SK-N-SH (cell line): ENCODE measurements at regions not wholly inside any gene's neighbourhood (a gene's known extent, or its start where the extent isn't known, plus 50 kb on each side); places are given as distances from the start of the nearest gene placed in this dataset.

Experiments
- CTCF ChIA-PET: fragments of 300-600, 350-600 bp; formaldehyde crosslinking; extraction: SDS; loops from one replicate; lab custom pipeline; 2021; lab: Yijun Ruan, JAX
- POLR2A ChIA-PET: fragments of 350-600 bp; sonication (Branson Sonifier 250); formaldehyde crosslinking; extraction: SDS; loops from one replicate; lab custom pipeline; 2020; ENCODE audit warnings: antibody characterized with exemption, inconsistent platforms; lab: Yijun Ruan, JAX
- DNase-seq: peaks from one replicate; pipeline ENCODE4 v3.0.0; 2012
- H2AFZ ChIP-seq: fragments of 200-600 bp; sonication (generic); 2 replicates; pipeline ENCODE4 v1.8.1; 2016; ENCODE audit warnings: antibody characterized with exemption, mild to moderate bottlenecking, low read depth
- H3F3A ChIP-seq: fragments of 200-600 bp; sonication (generic); replicated peaks from 2 replicates; pipeline ENCODE3; 2016; ENCODE audit warnings: antibody characterized with exemption, mild to moderate bottlenecking; ENCODE audit not compliant: insufficient read depth
- H3K27ac ChIP-seq, 2 experiments: fragments of 200-500 bp in 1 of 2; fragments of 200-600 bp in 1 of 2; sonication (Bioruptor generic) in 1 of 2; sonication (generic), shearing (Covaris generic) in 1 of 2; 2 replicates each; pipeline versions ENCODE4 v1.5.1 to v1.6.1; 2014 to 2016; ENCODE audit warnings: low read depth in 2 of 2, inconsistent platforms in 1 of 2, low read length in 1 of 2, mild to moderate bottlenecking in 1 of 2, mixed read lengths in 1 of 2
- H3K27me3 ChIP-seq: fragments of 200-600 bp; sonication (generic), shearing (Covaris generic); 2 replicates; pipeline ENCODE4 v1.6.1; 2016; ENCODE audit warnings: mixed run types; ENCODE audit not compliant: insufficient read depth
- H3K36me3 ChIP-seq, 2 experiments: fragments of 200-500 bp in 1 of 2; fragments of 200-600 bp in 1 of 2; sonication (Bioruptor generic) in 1 of 2; sonication (generic) in 1 of 2; replicated peaks in 1 of 2; 2 replicates each; pipeline versions ENCODE3 to v1.5.1; 2014 to 2016; ENCODE audit warnings: low read length in 1 of 2, mild to moderate bottlenecking in 1 of 2; ENCODE audit not compliant: insufficient read depth in 2 of 2, control insufficient read depth in 1 of 2
- H3K4me1 ChIP-seq, 2 experiments: fragments of 200-500 bp in 1 of 2; fragments of 200-600 bp in 1 of 2; sonication (Bioruptor generic) in 1 of 2; sonication (generic), shearing (Covaris generic) in 1 of 2; 2 replicates each; pipeline versions ENCODE4 v1.5.1 to v1.6.1; 2014 to 2016; ENCODE audit warnings: low read depth in 1 of 2, low read length in 1 of 2, mixed run types in 1 of 2; ENCODE audit not compliant: insufficient read depth in 2 of 2, control insufficient read depth in 1 of 2
- H3K4me2 ChIP-seq: fragments of 200-600 bp; sonication (generic), shearing (Covaris generic); 2 replicates; pipeline ENCODE4 v1.6.1; 2017; ENCODE audit warnings: mixed run types
- H3K4me3 ChIP-seq, 2 experiments: fragments of 200-500 bp in 1 of 2; fragments of 200-600 bp in 1 of 2; sonication (Bioruptor generic) in 1 of 2; sonication (generic), shearing (Covaris generic) in 1 of 2; 2 replicates each; pipeline versions ENCODE4 v1.5.1 to v1.8.1; 2014 to 2016; ENCODE audit warnings: low read depth in 2 of 2, inconsistent platforms in 1 of 2, low read length in 1 of 2, mild to moderate bottlenecking in 1 of 2, mixed read lengths in 1 of 2, moderate library complexity in 1 of 2
- H3K79me2 ChIP-seq: fragments of 200-600 bp; sonication (generic); 2 replicates; pipeline ENCODE4 v1.8.1; 2017; ENCODE audit warnings: mild to moderate bottlenecking; ENCODE audit not compliant: insufficient read depth
- H3K9ac ChIP-seq: fragments of 200-600 bp; sonication (generic); 2 replicates; pipeline ENCODE4 v1.6.1; 2017; ENCODE audit warnings: mixed run types
- H3K9me2 ChIP-seq: fragments of 200-600 bp; sonication (generic); 2 replicates; pipeline ENCODE4 v1.6.1; 2017; ENCODE audit warnings: mixed run types
- H3K9me3 ChIP-seq: fragments of 200-600 bp; sonication (generic); 2 replicates; pipeline ENCODE4 v1.6.1; 2017; ENCODE audit warnings: mixed run types, mild to moderate bottlenecking, moderate library complexity
- H4K20me1 ChIP-seq: fragments of 200-600 bp; sonication (generic); 2 replicates; pipeline ENCODE4 v1.6.1; 2017; ENCODE audit warnings: mild to moderate bottlenecking, mixed run types; ENCODE audit not compliant: insufficient read depth
- CHD2 ChIP-seq: fragments of 150-350 bp; IDR thresholded peaks from 2 replicates; pipeline ENCODE4 v1.6.1; 2018; ENCODE audit warnings: low read length; ENCODE audit not compliant: partially characterized antibody
- GATA2 ChIP-seq: sonication (generic); formaldehyde crosslinking; IDR thresholded peaks from 2 replicates; pipeline ENCODE4 v1.5.0; 2020; ENCODE audit warnings: mild to moderate bottlenecking, missing genetic modification reagents
- MEF2A ChIP-seq: IDR thresholded peaks from 2 replicates; pipeline ENCODE4 v1.4.0; 2012; ENCODE audit warnings: low read depth, borderline replicate concordance
- RAD21 ChIP-seq: IDR thresholded peaks from 2 replicates; pipeline ENCODE4 v1.6.1; 2012; ENCODE audit warnings: mild to moderate bottlenecking, low read length
- TAF1 ChIP-seq: IDR thresholded peaks from 2 replicates; pipeline ENCODE4 v1.6.1; 2012; ENCODE audit warnings: low read depth, mild to moderate bottlenecking, low read length, moderate library complexity, borderline replicate concordance
- TCF12 ChIP-seq: IDR thresholded peaks from 2 replicates; pipeline ENCODE4 v1.4.0; 2012
- ZBTB33 ChIP-seq: IDR thresholded peaks from 2 replicates; pipeline ENCODE4 v1.4.0; 2012; ENCODE audit warnings: low read depth, borderline replicate concordance
- WGBS: methylation state at CpG from one replicate; pipeline ENCODE4 v1.1.6; 2017; ENCODE audit warnings: low lambda C conversion rate; 5-methylcytosine and 5-hydroxymethylcytosine counted together
- TF ChIP-seq, protein P1 (sequence below): IDR thresholded peaks from 2 replicates; pipeline ENCODE4 v1.4.0; 2012; ENCODE audit warnings: low read depth, borderline replicate concordance

- H3K4me3 ChIP-seq: no peak overlapping the region
- H3K79me2 ChIP-seq: no peaks in the 10 kb centered on the region
- H2AFZ ChIP-seq: no peak overlapping the region
- no peak for DNase-seq
- no peaks in the 10 kb centered on the region for H3F3A ChIP-seq
- TF ChIP-seq TAF1: no peak
- TF ChIP-seq, protein P1, sequence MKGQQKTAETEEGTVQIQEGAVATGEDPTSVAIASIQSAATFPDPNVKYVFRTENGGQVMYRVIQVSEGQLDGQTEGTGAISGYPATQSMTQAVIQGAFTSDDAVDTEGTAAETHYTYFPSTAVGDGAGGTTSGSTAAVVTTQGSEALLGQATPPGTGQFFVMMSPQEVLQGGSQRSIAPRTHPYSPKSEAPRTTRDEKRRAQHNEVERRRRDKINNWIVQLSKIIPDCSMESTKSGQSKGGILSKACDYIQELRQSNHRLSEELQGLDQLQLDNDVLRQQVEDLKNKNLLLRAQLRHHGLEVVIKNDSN: no peak
- no peak overlapping the region for H3K9ac ChIP-seq
- H3K9me3 ChIP-seq: no peaks in the 10 kb centered on the region
- POLR2A ChIA-PET: no interaction called here
- no peaks in the 10 kb centered on the region for H3K9me2 ChIP-seq
- WGBS: 32% methylated on average over 2 of the region's 3 CpGs
- no peaks in the 10 kb centered on the region for H4K20me1 ChIP-seq
- H3K36me3 ChIP-seq: no peaks in the 10 kb centered on the region
- CTCF ChIA-PET: no interaction called here
- no peak overlapping the region for H3K27ac ChIP-seq
- no peaks in the 10 kb centered on the region for H3K4me1 ChIP-seq
- H3K4me2 ChIP-seq: no peak overlapping the region
- H3K27me3 ChIP-seq: no peaks in the 10 kb centered on the region
These were observed 123.6 kb upstream of the PCDH17 start for GRCh38 chr13:57507752-57508463.

DNA sequence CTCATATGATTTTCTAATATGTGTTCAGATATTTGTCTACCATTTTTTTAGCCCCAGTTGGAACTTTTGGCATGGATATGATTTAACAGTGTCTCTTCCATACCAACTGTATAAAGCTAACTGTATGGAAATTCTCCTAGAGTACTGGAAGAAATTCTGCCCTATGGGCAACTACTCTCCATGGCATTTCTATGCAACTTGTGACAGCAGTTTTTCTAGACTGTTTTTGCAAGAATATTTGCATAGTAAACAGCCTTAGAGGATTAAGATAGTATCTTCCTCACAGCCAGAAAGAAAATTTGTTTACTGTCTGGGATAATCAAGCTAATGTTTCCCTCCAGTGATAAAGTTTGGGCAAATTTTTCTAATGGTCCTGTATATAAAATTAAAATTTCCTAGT is 119.9 kb upstream of the PCDH17 start:
- no peak overlapping the region for H3K27ac ChIP-seq
- POLR2A ChIA-PET: no interaction called here
- H3K79me2 ChIP-seq: no peaks in the 10 kb centered on the region
- no peak for TF ChIP-seq TCF12
- no peak for TF ChIP-seq GATA2 (CRISPR knock-in tag)
- no peak for TF ChIP-seq CHD2
- no peak for TF ChIP-seq ZBTB33
- TF ChIP-seq RAD21: no peak
- TF ChIP-seq MEF2A: no peak
- H3K4me2 ChIP-seq: no peak overlapping the region
- H3K9me3 ChIP-seq: no peaks in the 10 kb centered on the region
- no peaks in the 10 kb centered on the region for H3K9me2 ChIP-seq
- H3K4me1 ChIP-seq: no peaks in the 10 kb centered on the region; a peak in 1 of 4 replicates
- H3K4me3 ChIP-seq: no peak overlapping the region
- no peak overlapping the region for H3K9ac ChIP-seq
- H2AFZ ChIP-seq: no peak overlapping the region
- CTCF ChIA-PET: interaction anchor here (1.2 kb wide), 1 partner anchor 34 kb away, joined by 3 read pairs; no protein-coding TSS in a partner anchor
- H3K27me3 ChIP-seq: no peaks in the 10 kb centered on the region
- no peaks in the 10 kb centered on the region for H4K20me1 ChIP-seq
- no peaks in the 10 kb centered on the region for H3K36me3 ChIP-seq
- no peak for DNase-seq
- no peaks in the 10 kb centered on the region for H3F3A ChIP-seq
